ENCODE measurements at regions not wholly inside any gene's neighbourhood (a gene's known extent, or its start where the extent isn't known, plus 50 kb on each side); places are given as distances from the start of the nearest gene placed in this dataset.

GRCh38 chr4:53713767-53714166 lies 122.5 kb upstream of the LNX1 start:
- TF ChIP-seq CTCF (IDR thresholded peaks at IDR 0.05) (no peak), POLR2A (IDR thresholded peaks at IDR 0.05) (no peak), POLR2AphosphoS5 (IDR thresholded peaks at IDR 0.05; ENCODE audit: insufficient read depth in 1 of 2, low read depth in 1 of 2) (no peak)
